MV-4-11 (cell line): ENCODE measurements at regions not wholly inside any gene's neighbourhood (a gene's known extent, or its start where the extent isn't known, plus 50 kb on each side); places are given as distances from the start of the nearest gene placed in this dataset.

ENCODE experiments used
- DNase-seq: peaks from one replicate; lab custom pipeline; 2025; lab: John Stamatoyannopoulos, UW

DNA sequence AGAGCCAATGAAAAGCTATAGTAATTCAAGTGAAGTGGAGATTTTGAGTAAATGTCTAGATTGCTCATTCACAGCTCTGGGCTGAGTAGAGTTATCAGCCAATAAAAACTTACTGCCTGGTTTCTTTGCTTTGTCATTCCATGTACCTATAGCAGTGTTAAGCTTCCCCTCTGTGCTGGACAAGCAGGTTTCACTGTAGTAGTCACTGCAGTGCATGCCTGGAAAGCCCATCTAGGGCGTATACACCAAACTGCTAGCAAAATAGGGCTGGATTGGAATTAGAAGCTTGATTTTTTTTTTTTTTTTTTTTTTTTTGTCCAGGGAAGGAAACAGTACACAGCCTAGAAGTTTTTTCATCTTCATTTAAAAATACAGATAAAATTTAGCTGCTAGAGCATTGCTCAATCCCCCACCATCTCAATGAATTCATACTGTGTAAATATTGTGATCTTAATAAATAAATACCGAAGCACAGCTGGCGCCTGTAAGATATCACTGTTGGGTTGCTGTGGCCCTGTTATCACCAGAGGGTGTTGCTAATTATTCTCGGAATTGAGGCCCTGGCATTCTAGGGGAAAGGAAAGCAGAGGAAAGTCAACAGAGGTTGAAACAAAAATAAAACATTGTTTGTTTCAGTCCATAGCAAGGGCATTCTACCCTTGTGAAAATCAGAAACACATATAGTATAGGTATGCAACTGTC is 968.5 kb upstream of the GJE1 start:
- DNase-seq: no peak

DNA sequence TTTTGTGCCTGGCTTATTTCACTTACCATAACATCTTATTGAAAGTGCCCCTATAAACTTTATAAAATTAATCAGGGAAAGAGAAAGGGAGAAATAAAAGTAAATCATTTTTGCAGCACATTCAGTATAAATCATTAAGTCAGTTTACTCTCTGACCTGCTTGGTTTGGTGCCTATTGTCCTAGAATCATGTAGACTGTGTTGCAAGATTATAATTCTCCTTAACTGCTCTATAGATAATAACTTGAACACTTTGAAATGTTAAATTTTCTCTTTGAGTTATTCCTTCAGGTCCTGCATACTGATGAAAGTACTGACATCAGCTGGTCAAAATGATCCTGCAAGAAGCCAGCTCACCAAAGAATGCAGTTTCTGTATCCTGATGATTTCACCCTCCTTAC is 969.6 kb upstream of the GJE1 start:
- no peak for DNase-seq

DNA sequence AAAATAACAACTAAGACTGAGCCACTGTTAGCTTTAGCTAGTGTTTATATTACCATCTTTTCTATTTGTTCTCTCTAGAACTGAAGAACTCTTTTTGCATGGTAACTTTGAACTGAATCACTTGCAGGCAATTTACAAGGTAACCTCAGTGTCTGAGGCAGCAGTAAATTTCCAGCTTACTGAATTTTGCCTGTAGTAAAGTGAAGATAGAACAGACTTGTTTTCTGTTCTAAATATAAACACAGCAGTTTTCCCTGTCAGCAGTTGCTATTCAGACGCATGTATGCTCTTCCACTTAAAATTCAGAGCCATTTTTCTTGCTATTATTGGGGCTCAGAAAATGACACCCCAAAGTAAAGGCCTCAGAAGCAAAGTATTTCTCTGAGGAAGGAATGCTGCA is 974.0 kb upstream of the GJE1 start:
- no peak for DNase-seq

DNA sequence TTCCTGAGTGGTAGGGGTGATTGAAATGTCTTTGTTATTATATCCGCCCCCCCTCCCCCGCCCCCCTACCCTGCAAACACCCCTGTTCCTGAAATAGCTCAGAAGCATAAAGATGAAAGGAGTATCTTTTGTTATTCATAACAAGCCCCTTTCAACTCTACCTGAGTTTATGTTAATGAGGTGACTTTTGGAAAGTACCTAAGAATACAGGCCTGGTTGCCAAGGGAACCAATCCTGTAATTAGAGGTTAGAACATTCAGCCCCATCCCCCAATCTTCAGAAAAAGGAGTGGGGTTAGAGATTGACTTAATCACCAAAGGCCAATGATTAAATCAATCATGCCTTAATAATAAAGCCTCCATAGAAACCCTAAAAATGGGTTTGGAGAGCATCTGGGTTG is 979.2 kb upstream of the GJE1 start:
- no peak for DNase-seq

DNA sequence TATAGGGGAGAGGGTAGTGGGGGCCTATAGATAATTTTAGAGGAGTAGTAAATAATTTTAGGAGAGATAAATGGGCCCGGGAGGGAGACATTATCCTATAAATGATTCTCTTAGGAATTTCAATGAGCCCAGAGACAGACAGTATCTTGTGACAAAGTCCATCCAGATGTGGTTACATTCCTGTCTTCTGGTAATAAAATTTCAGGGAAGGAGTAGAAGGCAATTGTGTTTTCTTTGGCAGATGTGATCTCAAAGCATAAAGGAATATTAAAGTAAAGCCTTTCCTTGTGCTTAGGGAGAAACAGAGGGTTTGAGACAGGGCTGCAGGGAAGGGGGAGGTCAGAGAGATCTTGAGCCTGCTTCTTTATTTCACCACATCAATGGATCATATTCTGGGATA is 979.8 kb upstream of the GJE1 start:
- no peak for DNase-seq

DNA sequence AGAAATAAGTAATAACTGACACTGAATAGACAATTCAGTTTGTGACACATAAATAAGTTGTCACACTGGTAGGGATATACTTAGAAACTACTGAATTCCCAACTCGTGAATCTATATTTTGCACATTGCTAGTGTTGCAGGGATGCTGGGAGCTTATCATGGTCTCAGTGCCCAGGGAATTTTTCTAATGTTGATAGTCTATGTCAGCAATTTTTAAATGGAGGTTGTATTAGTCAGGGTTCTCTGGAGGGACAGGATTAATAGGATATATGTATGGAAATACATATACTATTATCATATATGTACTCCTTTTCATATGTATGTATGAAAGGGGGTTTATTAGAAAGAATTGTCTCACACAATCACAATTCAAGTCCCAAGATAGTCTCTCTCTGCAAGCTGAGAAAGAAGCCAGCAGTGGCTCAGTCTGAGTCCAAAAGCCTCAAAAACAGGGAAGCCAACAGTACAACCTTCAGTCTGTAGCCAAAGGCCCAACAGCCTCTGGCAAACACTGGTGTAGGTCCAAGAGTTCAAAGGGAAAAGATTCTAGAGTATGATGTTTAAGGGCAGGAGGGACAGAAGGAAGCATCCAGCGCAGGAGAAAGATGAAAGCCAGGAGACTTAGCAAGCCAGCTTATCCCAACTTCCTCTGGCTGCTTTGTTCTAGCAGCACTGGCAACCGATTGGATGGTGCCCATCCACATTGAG is 980.9 kb upstream of the GJE1 start:
- no peak for DNase-seq

DNA sequence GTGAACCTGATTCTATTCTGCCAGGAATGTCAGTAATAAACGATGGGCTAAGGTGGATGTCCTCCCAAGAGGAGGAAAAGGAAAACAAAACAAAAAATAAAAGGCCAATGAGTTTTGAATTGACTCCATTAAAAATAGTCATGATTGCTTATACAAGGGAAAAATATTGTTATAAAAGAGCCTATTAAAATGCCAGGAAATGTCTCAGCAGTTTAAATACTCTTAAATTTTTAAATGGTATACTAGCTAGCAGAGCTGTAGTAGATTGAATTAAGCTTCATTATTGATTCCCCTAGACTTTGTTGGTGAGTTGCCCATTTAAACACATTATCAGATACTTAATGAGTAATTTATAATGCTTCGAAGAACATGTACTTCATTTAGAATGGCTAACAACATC is 990.9 kb upstream of the GJE1 start:
- no peak for DNase-seq

DNA sequence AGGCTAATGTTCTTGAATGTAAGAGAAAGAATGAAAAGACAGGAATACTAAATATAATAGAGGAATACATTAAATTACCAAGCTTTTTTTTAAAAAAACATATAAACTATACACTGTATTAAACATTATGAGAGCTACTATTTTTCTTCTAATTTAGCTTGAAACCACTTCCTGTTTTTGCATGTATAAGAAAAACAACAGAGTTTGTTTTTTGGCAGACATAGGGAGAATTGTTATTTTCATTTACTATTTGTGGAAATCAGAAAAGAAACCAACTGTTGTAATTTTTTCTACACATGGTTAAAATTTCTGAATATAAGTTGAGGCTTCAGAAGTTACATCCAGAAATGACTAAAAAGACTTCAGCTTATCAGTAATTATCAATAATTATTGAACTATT is 991.8 kb upstream of the GJE1 start:
- no peak for DNase-seq

DNA sequence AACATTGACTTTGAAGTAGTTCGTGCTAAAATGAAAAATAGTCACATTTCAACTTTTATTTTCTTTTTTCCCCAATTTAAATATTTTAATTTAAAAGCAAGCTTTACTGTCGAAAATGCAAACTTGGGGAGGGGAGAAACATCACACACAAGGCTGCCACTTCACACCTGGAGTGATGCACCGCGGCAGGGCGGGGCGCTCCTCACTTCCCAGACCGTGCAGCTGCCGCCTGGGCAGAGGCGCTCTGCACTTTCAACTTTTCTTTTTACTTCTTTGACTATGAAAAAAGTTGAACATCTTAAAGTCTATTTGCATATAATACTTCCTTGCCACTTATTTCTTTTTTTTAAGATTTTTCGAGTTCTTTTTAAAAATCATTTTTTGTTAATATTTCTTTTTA is 993.3 kb upstream of the GJE1 start:
- DNase-seq: no peak

DNA sequence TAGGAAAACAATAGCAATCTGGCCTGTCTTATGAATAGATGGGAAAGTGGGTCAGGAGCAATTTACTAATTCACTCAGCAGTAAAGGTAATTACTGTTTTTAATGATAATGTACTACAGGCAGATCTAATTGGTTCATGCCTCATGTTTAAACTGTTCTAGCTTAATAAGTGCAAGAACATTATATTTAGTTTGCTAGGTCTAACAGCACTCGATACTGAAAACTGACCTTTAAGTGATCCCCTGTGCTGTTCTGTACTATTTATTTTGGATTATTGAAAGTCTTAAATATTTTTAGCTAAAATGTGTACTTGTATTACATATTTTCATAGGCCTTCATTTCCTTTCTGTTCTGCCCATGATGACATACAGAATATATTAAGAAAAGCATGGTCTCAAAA is 998.0 kb upstream of the GJE1 start:
- DNase-seq: no peak

DNA sequence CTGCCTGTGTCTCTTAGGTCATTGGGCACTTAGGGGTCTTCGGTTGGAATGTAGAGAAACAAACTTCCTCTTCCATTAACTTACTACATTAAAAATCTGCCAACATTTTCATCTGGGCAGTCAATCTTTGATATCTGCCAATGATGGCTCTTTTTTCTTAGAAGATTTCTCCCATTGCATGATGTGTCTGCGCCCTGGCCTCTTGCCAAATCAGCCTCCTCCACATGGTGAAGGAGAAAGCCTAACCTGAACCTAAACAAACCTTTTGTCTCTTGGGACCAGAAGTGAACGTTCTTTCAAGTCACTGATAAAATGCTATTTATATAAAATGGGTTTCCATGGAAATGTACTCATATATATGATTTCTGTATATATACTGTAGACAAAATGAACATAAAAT is 998.9 kb upstream of the GJE1 start:
- DNase-seq: no peak

DNA sequence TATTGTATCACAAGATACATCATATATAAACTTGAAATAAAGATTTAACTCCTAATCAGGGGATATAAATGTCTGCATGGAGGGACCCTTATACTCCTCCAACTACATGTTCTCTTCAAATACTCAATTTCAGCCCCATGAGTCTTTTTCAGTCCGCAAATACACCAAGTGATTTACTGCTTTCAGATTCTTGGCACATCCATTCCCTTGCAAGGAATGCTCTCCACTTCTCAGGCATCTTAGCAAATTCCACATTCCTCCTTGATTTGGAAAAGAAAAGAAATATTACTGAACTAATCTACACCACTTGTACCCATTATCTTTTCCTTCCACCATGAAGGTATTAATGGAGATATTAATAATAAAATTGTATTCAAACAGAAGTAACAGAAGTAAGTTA is 999.4 kb upstream of the GJE1 start:
- no peak for DNase-seq

DNA sequence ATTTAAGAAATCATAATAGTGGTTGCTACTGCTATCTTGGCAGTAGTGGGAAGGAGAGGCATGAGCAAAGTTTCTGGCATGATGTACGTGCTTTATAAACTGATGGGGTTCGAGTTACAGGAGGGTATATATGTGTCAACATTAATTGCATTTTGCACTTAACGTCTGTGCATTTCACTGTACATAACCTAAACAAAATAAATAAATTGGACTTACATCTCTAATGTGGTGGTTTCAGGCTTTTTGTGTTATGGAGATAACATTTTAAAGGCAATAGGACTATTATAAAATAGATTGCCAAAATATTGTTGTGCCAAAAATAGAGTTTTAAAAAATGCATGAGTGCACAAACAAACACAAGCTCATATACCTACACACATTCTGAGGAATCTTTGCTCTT is 1001.1 kb upstream of the GJE1 start:
- no peak for DNase-seq

DNA sequence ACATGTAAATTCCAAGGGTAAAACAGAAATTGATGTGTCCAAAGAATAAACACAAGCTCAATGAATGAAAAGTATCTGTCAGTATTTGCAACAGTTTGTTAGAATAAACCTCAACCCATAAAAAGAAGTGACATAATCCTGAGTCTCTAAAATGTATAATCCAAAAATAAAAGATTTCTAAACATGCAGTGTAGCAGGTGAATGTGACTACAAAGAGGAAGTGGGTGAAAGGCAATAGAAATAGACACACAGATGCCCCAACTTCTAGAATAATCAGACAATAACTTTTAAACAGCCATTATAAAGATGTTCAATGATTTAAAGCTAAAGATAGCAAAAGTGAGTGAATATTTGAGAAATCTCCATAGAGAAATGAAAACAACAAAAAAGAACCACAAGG is 1009.2 kb upstream of the GJE1 start:
- peak; percentile 5 for DNase-seq

DNA sequence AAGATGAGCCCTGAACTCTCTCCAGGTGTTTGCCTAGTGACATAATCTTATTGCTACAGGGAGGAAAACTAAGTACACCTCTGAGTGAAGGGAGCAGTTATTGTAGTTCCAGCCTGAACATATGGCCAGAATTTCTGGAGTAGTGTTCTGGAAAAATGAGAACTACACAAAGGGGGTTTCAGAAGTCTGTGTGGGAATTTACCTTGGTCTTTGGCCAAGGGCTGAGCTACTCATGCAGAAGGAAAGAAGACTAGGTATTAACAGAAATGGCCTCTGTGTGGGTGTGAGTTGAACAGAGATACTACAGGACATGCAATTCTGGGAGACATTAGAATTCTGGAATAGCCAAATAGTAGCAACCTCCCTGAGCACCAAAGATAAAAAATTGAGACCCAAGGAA is 1009.7 kb upstream of the GJE1 start:
- DNase-seq: no peak

DNA sequence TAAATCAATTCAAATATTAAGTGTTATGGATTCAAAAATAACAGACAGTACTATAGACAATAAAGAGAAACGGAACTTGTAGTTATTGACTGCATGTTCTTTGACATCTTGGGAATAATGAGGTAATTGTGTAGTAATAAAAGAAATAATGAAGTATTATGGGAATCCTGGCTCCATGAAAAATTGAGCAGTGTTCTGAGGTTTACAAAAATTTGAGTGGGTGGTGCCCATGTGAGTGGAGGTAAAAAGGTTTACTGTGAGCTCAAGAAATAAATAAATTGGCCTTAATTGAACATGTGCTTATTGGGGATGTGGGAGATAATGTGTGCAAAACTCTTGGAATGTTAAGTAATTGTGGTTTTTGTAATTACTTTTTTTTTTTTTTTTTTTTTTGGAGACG is 1013.7 kb upstream of the GJE1 start:
- DNase-seq: no peak

DNA sequence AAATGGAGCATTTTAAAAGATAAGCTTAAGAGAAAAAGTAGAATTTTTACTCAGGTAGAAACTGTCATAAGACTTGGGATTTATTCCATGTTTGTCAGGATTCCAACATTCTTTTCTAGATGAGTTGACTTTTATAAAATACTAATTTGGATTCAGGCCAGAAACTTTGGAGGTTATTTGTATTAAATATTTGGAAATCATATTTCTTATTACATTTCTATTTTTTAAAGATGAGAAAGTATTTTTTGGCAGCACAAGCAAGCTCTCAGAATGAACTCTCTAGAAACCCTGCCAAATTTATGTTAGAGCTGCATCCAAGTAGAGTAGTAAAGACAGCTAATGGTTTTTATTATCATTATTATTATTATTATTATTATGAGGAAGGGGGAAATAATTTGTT is 1014.9 kb upstream of the GJE1 start:
- DNase-seq: no peak

DNA sequence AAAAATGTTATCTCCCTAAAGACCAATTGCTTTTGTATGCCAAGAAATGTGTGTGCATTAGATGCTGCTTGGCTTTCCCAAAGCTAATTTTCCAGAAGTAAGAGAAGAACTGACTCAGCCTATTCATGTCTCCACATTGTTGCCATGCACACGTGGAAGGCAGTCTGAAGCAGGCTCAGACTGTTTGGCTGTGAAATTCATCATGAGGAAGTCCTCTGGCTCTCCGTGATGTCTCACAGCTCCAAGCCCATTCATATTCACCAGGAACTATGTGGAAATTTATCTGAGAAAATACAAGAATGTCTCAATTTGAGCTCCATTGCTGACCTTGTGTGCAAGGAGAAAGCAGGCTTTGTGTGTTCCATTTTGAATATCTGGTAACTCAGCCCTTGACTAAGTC is 1022.2 kb upstream of the GJE1 start:
- DNase-seq: no peak

DNA sequence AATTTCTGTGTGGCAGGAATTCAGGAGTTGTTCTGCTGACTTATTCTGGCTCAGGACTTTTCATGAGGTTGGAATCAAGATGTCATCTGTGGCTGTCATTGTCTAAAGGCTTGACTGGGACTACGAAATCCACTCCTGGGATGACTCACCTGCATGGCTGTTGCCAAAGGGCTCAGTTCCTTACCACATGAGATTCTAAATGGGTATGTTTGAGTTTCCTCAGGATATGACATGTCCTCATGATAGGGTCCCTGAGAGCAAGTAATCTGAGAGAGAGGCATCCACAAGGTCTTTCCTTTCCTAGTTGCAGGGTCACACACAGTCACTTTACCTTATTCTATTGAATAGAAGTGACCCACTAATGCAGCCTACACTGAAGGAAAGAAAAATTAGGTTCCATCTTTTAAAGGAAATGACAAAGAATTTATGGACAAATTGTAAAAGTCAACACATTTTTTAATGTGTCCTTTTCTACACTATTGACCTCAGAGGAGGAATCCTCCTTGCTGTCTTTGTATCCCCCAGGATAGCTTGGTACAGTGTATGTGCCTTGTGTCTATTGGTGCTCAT is 1025.0 kb upstream of the GJE1 start:
- DNase-seq: peak; percentile 12

DNA sequence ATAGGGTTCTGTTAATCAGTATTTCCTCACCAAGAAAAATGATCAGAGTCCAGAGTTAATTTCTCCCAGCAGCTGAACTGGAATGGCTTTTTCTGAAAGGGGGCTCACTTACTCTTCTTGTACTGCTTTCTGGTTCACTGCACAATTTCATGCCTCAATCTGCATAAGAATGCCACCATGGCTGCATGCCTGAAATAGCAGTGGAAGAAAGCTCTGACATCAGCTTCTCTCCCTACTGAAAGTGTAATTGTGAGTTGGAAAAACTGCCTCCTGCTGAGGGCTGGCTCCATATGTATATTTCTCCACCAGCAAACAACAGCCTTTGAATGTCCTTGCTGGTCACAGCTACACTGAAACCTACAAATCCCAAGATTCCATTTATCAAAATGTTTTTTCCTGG is 1027.2 kb upstream of the GJE1 start:
- DNase-seq: no peak

DNA sequence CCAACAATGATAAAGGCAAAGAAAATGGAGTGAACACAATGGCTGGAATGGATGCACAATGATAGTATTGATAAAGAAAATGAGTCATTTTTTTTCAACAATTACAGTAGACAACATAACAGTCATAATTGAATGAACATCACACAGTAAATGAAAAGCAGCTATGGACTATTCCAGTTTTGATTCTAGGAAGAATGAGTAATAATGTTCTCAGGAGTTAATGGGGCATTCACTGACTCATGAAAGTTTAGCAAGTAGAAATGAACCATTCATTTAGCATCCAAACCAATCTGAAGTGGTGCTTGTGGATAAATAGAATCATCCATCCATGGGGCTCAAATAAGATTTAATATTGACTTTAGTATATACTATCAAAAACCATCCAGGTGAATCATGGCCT is 1029.5 kb upstream of the GJE1 start:
- no peak for DNase-seq

DNA sequence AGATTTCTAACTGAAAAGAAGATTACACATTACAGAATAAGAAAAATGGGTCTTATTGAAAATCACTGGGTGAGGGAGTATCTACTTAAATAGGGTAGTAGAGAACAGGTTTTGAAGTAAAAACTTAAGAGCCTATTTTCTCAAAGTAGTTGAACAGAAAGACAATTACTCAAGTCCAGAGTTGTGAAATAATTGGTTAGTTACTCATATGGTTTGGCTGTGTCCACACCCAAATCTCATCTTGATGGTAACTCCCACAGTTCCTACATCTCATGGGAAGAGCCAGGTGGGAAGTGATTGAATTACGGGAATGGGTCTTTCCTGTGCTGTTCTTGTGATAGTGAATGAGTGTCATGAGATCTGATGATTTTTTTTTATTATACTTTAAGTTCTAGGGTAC is 1035.3 kb upstream of the GJE1 start:
- DNase-seq: peak; percentile 21

DNA sequence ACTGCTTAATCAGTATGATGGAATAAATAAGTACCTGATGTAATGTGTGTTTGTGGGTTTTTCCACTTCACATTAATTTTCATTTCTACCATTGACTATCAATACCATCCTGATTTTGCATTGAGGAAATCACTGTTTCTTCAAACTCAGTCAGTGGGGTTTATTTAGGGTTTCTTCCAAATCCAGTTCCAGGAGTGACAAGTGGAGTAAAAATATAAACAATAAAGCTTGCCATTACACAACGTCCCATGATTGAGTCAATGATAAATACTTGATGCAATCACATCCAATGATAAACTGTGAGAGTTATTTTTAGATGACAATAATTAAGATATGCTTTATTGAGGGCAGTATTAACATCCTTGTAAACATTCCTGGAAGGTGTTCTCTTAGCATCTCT is 1037.4 kb upstream of the GJE1 start:
- DNase-seq: no peak

DNA sequence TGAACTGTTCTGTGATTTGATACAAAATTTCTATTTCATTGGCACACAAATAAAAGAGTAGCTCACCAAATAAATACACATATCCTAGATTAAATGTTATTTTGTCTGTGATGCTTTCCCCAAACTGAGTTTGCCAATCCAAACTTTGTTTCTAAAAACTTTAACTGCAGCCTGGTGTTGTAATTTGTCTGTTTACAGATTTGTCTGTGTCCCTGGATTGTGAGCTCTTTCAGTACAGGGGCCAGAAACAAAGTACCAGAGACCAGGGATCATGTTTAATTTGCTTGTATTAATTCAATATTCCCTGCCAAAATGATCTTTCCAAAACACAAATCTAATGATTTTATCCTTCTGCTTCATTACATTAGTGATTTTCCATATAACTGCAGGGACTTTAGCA is 1044.6 kb upstream of the GJE1 start:
- no peak for DNase-seq
